ENCODE measurements at regions not wholly inside any gene's neighbourhood (a gene's known extent, or its start where the extent isn't known, plus 50 kb on each side); places are given as distances from the start of the nearest gene placed in this dataset.

GRCh38 chr14:80419345-80419744 lies 208.0 kb upstream of the DIO2 start:
- TF ChIP-seq CTCF (IDR thresholded peaks at IDR 0.05): no peak
- TF ChIP-seq POLR2A (IDR thresholded peaks at IDR 0.05): no peak
